H9 (cell line): ENCODE measurements at regions not wholly inside any gene's neighbourhood (a gene's known extent, or its start where the extent isn't known, plus 50 kb on each side); places are given as distances from the start of the nearest gene placed in this dataset.

ENCODE experiments used
- DNase-seq: peaks from one replicate; pipeline ENCODE4 v3.0.0-alpha.2; 2017
- H2AFZ ChIP-seq: one replicate; pipeline ENCODE4 v1.6.1; 2013; ENCODE audit warnings: mild to moderate bottlenecking, low read length, control low read depth, moderate library complexity
- H2AK5ac ChIP-seq: 2 replicates; pipeline ENCODE4 v1.6.1; 2013; ENCODE audit warnings: low read length, control low read depth, mixed read lengths; ENCODE audit not compliant: insufficient read length
- H2BK120ac ChIP-seq: one replicate; pipeline ENCODE4 v1.6.1; 2013; ENCODE audit warnings: low read depth, mild to moderate bottlenecking, low read length, control low read depth, inconsistent platforms; ENCODE audit not compliant: poor library complexity, severe bottlenecking
- H2BK12ac ChIP-seq: 2 replicates; pipeline ENCODE4 v1.6.1; 2013; ENCODE audit warnings: low read length, control low read depth, mixed read lengths, low read depth; ENCODE audit not compliant: insufficient read length
- H2BK15ac ChIP-seq: 2 replicates; pipeline ENCODE4 v1.6.1; 2013; ENCODE audit warnings: low read depth, low read length, control low read depth
- H2BK20ac ChIP-seq: one replicate; pipeline ENCODE4 v1.6.1; 2013; ENCODE audit warnings: low read depth, mild to moderate bottlenecking, low read length, control low read depth, inconsistent platforms; ENCODE audit not compliant: poor library complexity, severe bottlenecking
- H2BK5ac ChIP-seq: 2 replicates; pipeline ENCODE4 v1.6.1; 2013; ENCODE audit warnings: low read length, control low read depth, mixed read lengths; ENCODE audit not compliant: insufficient read length
- H3K14ac ChIP-seq: 2 replicates; pipeline ENCODE4 v1.6.1; 2013; ENCODE audit warnings: low read length, control low read depth; ENCODE audit not compliant: insufficient read depth
- H3K18ac ChIP-seq: 2 replicates; pipeline ENCODE4 v1.6.1; 2013; ENCODE audit warnings: low read depth, mild to moderate bottlenecking, mixed read lengths, low read length, control low read depth; ENCODE audit not compliant: insufficient read length
- H3K23ac ChIP-seq: 2 replicates; pipeline ENCODE4 v1.6.1; 2013; ENCODE audit warnings: low read length, control low read depth, mixed read lengths, low read depth; ENCODE audit not compliant: insufficient read length
- H3K23me2 ChIP-seq: 2 replicates; pipeline ENCODE4 v1.6.1; 2013; ENCODE audit warnings: low read depth, mild to moderate bottlenecking, mixed read lengths, low read length, control low read depth; ENCODE audit not compliant: insufficient read length, poor library complexity, severe bottlenecking
- H3K27ac ChIP-seq: 2 replicates; pipeline ENCODE4 v1.5.1; 2013; ENCODE audit warnings: low read length, control low read depth, mixed read lengths, low read depth; ENCODE audit not compliant: insufficient read length
- H3K27me3 ChIP-seq: 2 replicates; pipeline ENCODE4 v1.6.1; 2013; ENCODE audit warnings: low read length, control low read depth, inconsistent platforms; ENCODE audit not compliant: insufficient read depth
- H3K4ac ChIP-seq: 2 replicates; pipeline ENCODE4 v1.6.1; 2013; ENCODE audit warnings: low read depth, mild to moderate bottlenecking, control low read depth, inconsistent platforms, low read length, moderate library complexity
- H3K4me1 ChIP-seq: 2 replicates; pipeline ENCODE4 v1.6.1; 2013; ENCODE audit warnings: low read length, control low read depth, inconsistent platforms; ENCODE audit not compliant: insufficient read depth
- H3K4me2 ChIP-seq: 2 replicates; pipeline ENCODE4 v1.6.1; 2013; ENCODE audit warnings: low read length, control low read depth, mixed read lengths; ENCODE audit not compliant: insufficient read length, insufficient read depth
- H3K56ac ChIP-seq: 2 replicates; pipeline ENCODE4 v1.6.1; 2013; ENCODE audit warnings: low read depth, mild to moderate bottlenecking, mixed read lengths, low read length, control low read depth; ENCODE audit not compliant: insufficient read length
- H3K79me1 ChIP-seq: 2 replicates; pipeline ENCODE4 v1.6.1; 2013; ENCODE audit warnings: low read depth, mild to moderate bottlenecking, moderate library complexity, low read length, control low read depth, inconsistent platforms; ENCODE audit not compliant: insufficient read depth, poor library complexity, severe bottlenecking
- H3K79me2 ChIP-seq: 2 replicates; pipeline ENCODE4 v1.6.1; 2013; ENCODE audit warnings: low read length, control low read depth, inconsistent platforms; ENCODE audit not compliant: insufficient read depth
- H3K9ac ChIP-seq: 2 replicates; pipeline ENCODE4 v1.6.1; 2013; ENCODE audit warnings: low read length, control low read depth, mixed read lengths; ENCODE audit not compliant: insufficient read length; ENCODE audit errors: extremely low read depth
- H3K9me3 ChIP-seq: one replicate; pipeline ENCODE4 v1.6.1; 2013; ENCODE audit warnings: low read depth, low read length, inconsistent platforms; ENCODE audit not compliant: control insufficient read depth
- H3T11ph ChIP-seq: one replicate; pipeline ENCODE4 v1.6.1; 2013; ENCODE audit warnings: mild to moderate bottlenecking, low read length, control low read depth, inconsistent platforms
- H4K20me1 ChIP-seq: one replicate; pipeline ENCODE4 v1.6.1; 2013; ENCODE audit not compliant: control insufficient read depth, insufficient read length, insufficient read depth
- H4K5ac ChIP-seq: 2 replicates; pipeline ENCODE4 v1.6.1; 2013; ENCODE audit warnings: low read depth, mild to moderate bottlenecking, mixed read lengths, low read length, control low read depth; ENCODE audit not compliant: insufficient read length
- H4K8ac ChIP-seq: replicated peaks from 2 replicates; pipeline ENCODE4 v1.6.1; 2013; ENCODE audit warnings: low read length, control low read depth, mixed read lengths, low read depth; ENCODE audit not compliant: insufficient read length
- H4K91ac ChIP-seq: 2 replicates; pipeline ENCODE4 v1.6.1; 2013; ENCODE audit warnings: low read depth, mild to moderate bottlenecking, moderate library complexity, mixed read lengths, low read length, control low read depth; ENCODE audit not compliant: insufficient read length
- H3K27ac Mint-ChIP-seq, 3 experiments: 2 replicates in 2 of 3; 3 replicates in 1 of 3; pipeline ENCODE4 v1.8.0; 2020 to 2021; ENCODE audit warnings: mixed read lengths in 3 of 3, mild to moderate bottlenecking in 1 of 3, moderate library complexity in 1 of 3
- H3K27me3 Mint-ChIP-seq: 2 replicates; pipeline ENCODE4 v1.8.0; 2021; ENCODE audit warnings: low read depth, mild to moderate bottlenecking, moderate library complexity, mixed read lengths
- H3K36me3 Mint-ChIP-seq, 3 experiments: 2 replicates in 2 of 3; 3 replicates in 1 of 3; pipeline ENCODE4 v1.8.0; 2020 to 2021; ENCODE audit warnings: low read depth in 3 of 3, mixed read lengths in 3 of 3; ENCODE audit not compliant: insufficient read depth in 1 of 3
- H3K4me1 Mint-ChIP-seq, 2 experiments: 2 replicates each; pipeline ENCODE4 v1.8.0; 2020; ENCODE audit warnings: mixed read lengths in 2 of 2
- H3K4me3 Mint-ChIP-seq, 2 experiments: 2 replicates in 1 of 2; 3 replicates in 1 of 2; pipeline ENCODE4 v1.8.0; 2020 to 2021; ENCODE audit warnings: mild to moderate bottlenecking in 2 of 2, mixed read lengths in 2 of 2, moderate library complexity in 1 of 2
- H3K9me3 Mint-ChIP-seq, 2 experiments: 2 replicates in 1 of 2; 3 replicates in 1 of 2; pipeline ENCODE4 v1.8.0; 2020; ENCODE audit warnings: mild to moderate bottlenecking in 2 of 2, mixed read lengths in 2 of 2, moderate library complexity in 1 of 2
- CTCF ChIP-seq: fragments of 200-600 bp; sonication (generic); conservative IDR thresholded peaks from 3 replicates; pipeline ENCODE4 v1.8.0; 2021; ENCODE audit warnings: antibody characterized with exemption, mild to moderate bottlenecking
- WGBS: extraction: QIAGEN DNeasy Blood & Tissue Kit; methylation state at CpG from one replicate; pipeline ENCODE4 v1.1.7; 2013; ENCODE audit warnings: missing lambda C conversion rate, low lambda C conversion rate, mixed read lengths; ENCODE audit not compliant: insufficient read length; ENCODE audit errors: extremely low coverage; 5-methylcytosine and 5-hydroxymethylcytosine counted together

DNA sequence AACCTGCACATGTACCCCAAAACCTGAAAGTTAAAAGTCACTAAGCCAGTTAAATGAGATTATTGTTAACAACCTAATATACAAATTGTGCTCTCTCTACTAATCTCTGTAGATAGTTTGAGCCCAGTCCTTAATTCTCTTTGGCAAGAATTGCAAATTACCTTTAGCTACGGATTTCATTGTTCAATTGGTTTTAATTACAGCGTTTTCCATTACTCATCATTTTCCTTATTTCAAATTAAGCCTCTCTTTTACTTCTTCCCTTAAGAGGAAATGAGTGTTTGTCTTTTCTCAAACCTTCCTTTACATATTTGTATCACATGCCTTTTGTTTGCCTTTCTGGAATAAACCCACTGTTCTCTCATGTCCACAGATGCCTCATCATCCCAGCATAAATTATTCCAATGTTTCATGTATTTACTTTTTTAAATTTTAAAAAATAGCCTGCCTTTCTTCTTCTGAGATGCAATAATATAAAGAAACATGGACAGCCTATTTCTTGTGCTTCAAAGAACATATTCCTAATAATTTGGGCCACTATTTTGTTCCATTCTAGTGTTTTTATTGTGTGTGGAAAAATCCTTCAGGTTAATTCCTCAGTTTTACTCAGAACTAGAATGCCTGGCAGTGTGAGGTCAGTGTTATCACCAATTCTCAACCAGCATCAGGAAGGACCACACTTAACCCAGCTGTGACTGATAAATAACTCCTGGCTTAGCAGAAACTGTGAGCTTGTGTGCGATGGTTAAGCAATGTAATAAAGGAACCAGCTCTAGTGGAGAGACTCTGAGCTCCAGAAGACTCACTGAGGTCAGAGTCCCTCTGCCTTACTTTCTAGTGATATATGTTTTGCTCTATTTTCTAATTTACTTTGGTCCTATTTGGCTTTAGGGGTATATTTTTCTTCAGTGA is 600.5 kb downstream of the LTN1 start:
- Mint-ChIP-seq H3K27me3 (no peaks in the 10 kb centered on the region; the same call in 1 of the 2 replicates), H3K4me1 (no peaks in the 10 kb centered on the region), H3K27ac (no peak overlapping the region), H3K9me3 (peaks cover 14 to 15% of the 10 kb centered on the region in 2 experiments), H3K36me3 (peaks cover 5 to 13% (median 7%) of the 10 kb centered on the region in 3 experiments; a peak in 6 of 7 replicates), H3K4me3 (no peak overlapping the region)
- Histone ChIP-seq H2AK5ac (no peak overlapping the region), H3K56ac (no peak overlapping the region), H4K8ac (no peak overlapping the region), H3K9me3 (peaks cover 16% of the 10 kb centered on the region), H3K23me2 (no peaks in the 10 kb centered on the region), H2BK5ac (no peak overlapping the region), H4K5ac (no peak overlapping the region), H2BK12ac (no peak overlapping the region), H2BK15ac (no peak overlapping the region), H3K14ac (no peak overlapping the region), H3K18ac (no peak overlapping the region), H2BK120ac (no peak overlapping the region), H3K4ac (no peak overlapping the region), H4K20me1 (no peaks in the 10 kb centered on the region), H4K91ac (no peak overlapping the region), H3K9ac (no peak overlapping the region), H3K79me2 (no peaks in the 10 kb centered on the region), H2BK20ac (no peak overlapping the region), H3K27ac (no peak overlapping the region), H3K27me3 (no peaks in the 10 kb centered on the region), H3K79me1 (no peaks in the 10 kb centered on the region), H2AFZ (no peak overlapping the region), H3K23ac (no peak overlapping the region), H3T11ph (no peak overlapping the region), H3K4me1 (no peaks in the 10 kb centered on the region), H3K4me2 (no peak overlapping the region)
- no peak for DNase-seq
- TF ChIP-seq CTCF, result no peak
- no CpG with 5 or more reads among the region's 3 CpGs for WGBS
